Prostate gland (tissue), 2 donors: ENCODE measurements at regions not wholly inside any gene's neighbourhood (a gene's known extent, or its start where the extent isn't known, plus 50 kb on each side); places are given as distances from the start of the nearest gene placed in this dataset.

ENCODE experiments used
- DNase-seq: peaks from one replicate; pipeline ENCODE4 v3.0.0-alpha.2; 2019; ENCODE audit warnings: low spot score
- H3K27ac ChIP-seq, 2 donors: fragments of 200-600 bp; sonication (generic); 2 replicates each; pipeline ENCODE4 v1.5.1; 2017 to 2019
- H3K27me3 ChIP-seq: fragments of 200-600 bp; sonication (generic); replicated peaks from 2 replicates; pipeline ENCODE4 v1.5.1; 2019; ENCODE audit not compliant: insufficient read depth
- H3K36me3 ChIP-seq, 2 donors: fragments of 200-600 bp; sonication (generic); 1 replicate in 1 of 2; 2 replicates in 1 of 2; pipeline versions ENCODE4 v1.5.1 to v1.8.1; 2017 to 2019
- H3K4me1 ChIP-seq: fragments of 200-600 bp; sonication (generic); replicated peaks from 2 replicates; pipeline ENCODE4 v1.5.1; 2019
- H3K4me3 ChIP-seq, 2 donors: fragments of 200-600 bp; sonication (generic); 2 replicates each; pipeline ENCODE4 v1.5.1; 2017 to 2019
- H3K9me3 ChIP-seq: fragments of 200-600 bp; sonication (generic); 2 replicates; pipeline ENCODE4 v1.5.1; 2017
- CTCF ChIP-seq, 4 experiments: fragments of 200-600 bp in 2 of 4; fragments of 450-650 bp in 2 of 4; sonication (generic) in 2 of 4; IDR thresholded peaks; 1 replicate in 3 of 4; 2 replicates in 1 of 4; pipeline ENCODE4 v1.5.1; 2016 to 2019; ENCODE audit warnings: antibody characterized with exemption in 4 of 4, mild to moderate bottlenecking in 2 of 4, moderate library complexity in 2 of 4
- POLR2A ChIP-seq: fragments of 450-650 bp; IDR thresholded peaks from one replicate; pipeline ENCODE4 v1.6.1; 2016; ENCODE audit warnings: antibody characterized with exemption, mild to moderate bottlenecking
- POLR2AphosphoS5 ChIP-seq: sonication (generic); formaldehyde crosslinking; IDR thresholded peaks from one replicate; pipeline ENCODE4 v1.6.1; 2017; ENCODE audit warnings: antibody characterized with exemption
- WGBS: methylation state at CpG from one replicate; pipeline ENCODE4 v1.1.5; 2018; 5-methylcytosine and 5-hydroxymethylcytosine counted together
- intact Hi-C: fragments of 100-400 bp; cut with DNase I; formaldehyde crosslinking; loops from one replicate; pipeline ENCODE4 v1.14.2; 2022

- no peak for DNase-seq
- WGBS, result 100% methylated on average over 2 of the region's 2 CpGs
- H3K9me3 ChIP-seq, result no peaks in the 10 kb centered on the region
- no peaks in the 10 kb centered on the region for H3K4me1 ChIP-seq
- no peaks in the 10 kb centered on the region for H3K27me3 ChIP-seq
- intact Hi-C loops, result no loop called here
- TF ChIP-seq POLR2AphosphoS5 (no peak), POLR2A (no peak), CTCF (IDR thresholded peaks at IDR 0.05) (no peak)
- H3K36me3 ChIP-seq, result no peaks in the 10 kb centered on the region
- no peak overlapping the region for H3K4me3 ChIP-seq
- no peak overlapping the region for H3K27ac ChIP-seq
Measured at GRCh38 chr18:73482901-73483300, 615.1 kb upstream of the NETO1 start.

- Histone ChIP-seq H3K27ac (no peak overlapping the region), H3K4me1 (no peaks in the 10 kb centered on the region), H3K4me3 (no peak overlapping the region), H3K9me3 (no peaks in the 10 kb centered on the region), H3K36me3 (no peaks in the 10 kb centered on the region), H3K27me3 (no peaks in the 10 kb centered on the region)
- TF ChIP-seq CTCF (IDR thresholded peaks at IDR 0.05) (no peak), POLR2A (no peak), POLR2AphosphoS5 (no peak)
- 64% methylated on average over 2 of the region's 2 CpGs for WGBS
- intact Hi-C loops, result no loop called here
- DNase-seq, result no peak
Measured at GRCh38 chr18:73479477-73479876, 611.7 kb upstream of the NETO1 start.

- H3K4me1 ChIP-seq, result no peaks in the 10 kb centered on the region
- H3K27ac ChIP-seq, result no peak overlapping the region
- H3K9me3 ChIP-seq, result no peaks in the 10 kb centered on the region
- intact Hi-C loops, result no loop called here
- no peaks in the 10 kb centered on the region for H3K27me3 ChIP-seq
- no peaks in the 10 kb centered on the region for H3K36me3 ChIP-seq
- 88% methylated on average over 2 of the region's 2 CpGs for WGBS
- no peak for TF ChIP-seq POLR2AphosphoS5
- TF ChIP-seq POLR2A, result no peak
- no peak for TF ChIP-seq CTCF (IDR thresholded peaks at IDR 0.05)
- no peak overlapping the region for H3K4me3 ChIP-seq
- no peak for DNase-seq
Measured at GRCh38 chr18:73478191-73478590, 610.4 kb upstream of the NETO1 start.

GRCh38 chr18:73476031-73476430, 608.2 kb upstream of the NETO1 start:
- Histone ChIP-seq H3K27ac (no peak overlapping the region), H3K27me3 (no peaks in the 10 kb centered on the region), H3K36me3 (no peaks in the 10 kb centered on the region), H3K4me3 (no peak overlapping the region), H3K9me3 (no peaks in the 10 kb centered on the region), H3K4me1 (no peaks in the 10 kb centered on the region)
- 93% methylated on average over 3 of the region's 3 CpGs for WGBS
- no peak for DNase-seq
- intact Hi-C loops, result no loop called here
- TF ChIP-seq CTCF (IDR thresholded peaks at IDR 0.05) (no peak), POLR2AphosphoS5 (no peak), POLR2A (no peak)

GRCh38 chr18:73462092-73462491, 594.3 kb upstream of the NETO1 start:
- Histone ChIP-seq H3K4me1 (no peaks in the 10 kb centered on the region), H3K36me3 (no peaks in the 10 kb centered on the region), H3K27ac (no peak overlapping the region), H3K9me3 (no peaks in the 10 kb centered on the region), H3K4me3 (no peak overlapping the region), H3K27me3 (no peaks in the 10 kb centered on the region)
- TF ChIP-seq POLR2A, result no peak
- TF ChIP-seq CTCF (IDR thresholded peaks at IDR 0.05), result no peak
- TF ChIP-seq POLR2AphosphoS5, result no peak
- 3% methylated on average over 2 of the region's 2 CpGs for WGBS
- intact Hi-C loops, result no loop called here
- DNase-seq, result peak; percentile 12
